Nucleus accumbens (tissue), 56 donors: ENCODE measurements at regions not wholly inside any gene's neighbourhood (a gene's known extent, or its start where the extent isn't known, plus 50 kb on each side); places are given as distances from the start of the nearest gene placed in this dataset.
"Not testable (repeated sequence)": the region's sequence is repeated elsewhere in the genome, so short reads cannot be mapped to it uniquely, and the experiment has no call there.

Experiments used
- DNase-seq, 56 donors: peaks; one replicate each; lab custom pipeline; 2025; lab: John Stamatoyannopoulos, UW

GRCh38 chr2:228956701-228957474, 314.2 kb downstream of the PID1 start:
- DNase-seq, result no peak

- no peak for DNase-seq
Observed at GRCh38 chr2:228949831-228950230, 321.3 kb downstream of the PID1 start.

- DNase-seq, result no peak
Observed at GRCh38 chr2:228945710-228946109, 325.4 kb downstream of the PID1 start.

- no peak for DNase-seq
Observed at GRCh38 chr2:228942856-228943255, 328.2 kb downstream of the PID1 start.

GRCh38 chr2:228938629-228939028, 332.5 kb downstream of the PID1 start:
- no peak for DNase-seq

GRCh38 chr2:228927028-228928010, 343.8 kb downstream of the PID1 start:
- DNase-seq, result no peak

- no peak for DNase-seq
Observed at GRCh38 chr2:228919808-228920207, 351.3 kb downstream of the PID1 start.

GRCh38 chr2:228917220-228917619, 353.9 kb downstream of the PID1 start:
- no peak for DNase-seq

GRCh38 chr2:228916416-228917090, 354.5 kb downstream of the PID1 start:
- DNase-seq, result no peak

GRCh38 chr2:228913176-228913575, 357.9 kb downstream of the PID1 start:
- DNase-seq, result no peak

- not testable (repeated sequence) for DNase-seq
Observed at GRCh38 chr2:228910872-228911271, 360.2 kb downstream of the PID1 start.

- DNase-seq, result no peak
Observed at GRCh38 chr2:228902176-228902575, 368.9 kb downstream of the PID1 start.

GRCh38 chr2:228901531-228901930, 369.6 kb downstream of the PID1 start:
- DNase-seq, result no peak

- no peak for DNase-seq
Observed at GRCh38 chr2:228878138-228878537, 392.9 kb downstream of the PID1 start.

- DNase-seq, result no peak
Observed at GRCh38 chr2:228876276-228876675, 394.8 kb downstream of the PID1 start.

- DNase-seq, result no peak
Observed at GRCh38 chr2:228875152-228875900, 395.8 kb downstream of the PID1 start.

- DNase-seq, result no peak
Observed at GRCh38 chr2:228871012-228871411, 400.1 kb downstream of the PID1 start.

- no peak for DNase-seq
Observed at GRCh38 chr2:228869636-228870264, 401.3 kb downstream of the PID1 start.

GRCh38 chr2:228867406-228867805, 403.7 kb downstream of the PID1 start:
- DNase-seq, result no peak

GRCh38 chr2:228866781-228867180, 404.3 kb downstream of the PID1 start:
- no peak for DNase-seq
